Stomach (tissue), 8 donors: ENCODE measurements at regions not wholly inside any gene's neighbourhood (a gene's known extent, or its start where the extent isn't known, plus 50 kb on each side); places are given as distances from the start of the nearest gene placed in this dataset.

ENCODE experiments used
- DNase-seq, 2 donors: peaks; one replicate each; pipeline versions ENCODE4 v3.0.0 to v3.0.0-alpha.2; 2013 to 2019
- H3K27ac ChIP-seq, 5 donors: fragments of 200-600 bp in 4 of 5; sonication (generic) in 4 of 5; one replicate each; pipeline ENCODE4 v1.5.1; 2013 to 2019; ENCODE audit warnings: mild to moderate bottlenecking in 1 of 5, moderate library complexity in 1 of 5
- H3K27me3 ChIP-seq, 3 donors: fragments of 200-600 bp; sonication (generic); one replicate each; pipeline ENCODE4 v1.5.1; 2017 to 2019; ENCODE audit warnings: mixed run types in 1 of 3
- H3K36me3 ChIP-seq, 4 donors: fragments of 200-600 bp; sonication (generic); 1 replicate in 3 of 4; 2 replicates in 1 of 4; pipeline ENCODE4 v1.5.1; 2016 to 2019
- H3K4me1 ChIP-seq, 4 donors: fragments of 200-600 bp; sonication (generic); one replicate each; pipeline ENCODE4 v1.5.1; 2016 to 2019
- H3K4me3 ChIP-seq, 4 donors: fragments of 200-600 bp; sonication (generic) in 3 of 4; one replicate each; pipeline ENCODE4 v1.5.1; 2016 to 2019; ENCODE audit warnings: mild to moderate bottlenecking in 1 of 4
- H3K9me3 ChIP-seq, 4 donors: fragments of 200-600 bp; sonication (generic); one replicate each; pipeline ENCODE4 v1.5.1; 2016 to 2019
- EP300 ChIP-seq: sonication (generic); formaldehyde crosslinking; IDR thresholded peaks from one replicate; pipeline ENCODE4 v1.6.1; 2017; ENCODE audit warnings: antibody characterized with exemption
- POLR2A ChIP-seq, 4 donors: fragments of 450-650 bp; IDR thresholded peaks; one replicate each; pipeline ENCODE4 v1.6.1; 2016; ENCODE audit warnings: antibody characterized with exemption in 4 of 4, control low read depth in 2 of 4, mild to moderate bottlenecking in 1 of 4, moderate library complexity in 1 of 4
- POLR2AphosphoS5 ChIP-seq, 3 donors: sonication (generic); formaldehyde crosslinking; IDR thresholded peaks; one replicate each; pipeline ENCODE4 v1.6.1; 2016; ENCODE audit warnings: antibody characterized with exemption in 3 of 3
- WGBS, 5 donors: extraction: QIAGEN DNeasy Blood & Tissue Kit in 3 of 5; methylation state at CpG; one replicate each; pipeline versions ENCODE4 v1.1.5 to v1.1.7; 2013 to 2018; 5-methylcytosine and 5-hydroxymethylcytosine counted together
- intact Hi-C: fragments of 100-400 bp; cut with DNase I; formaldehyde crosslinking; loops from one replicate; pipeline ENCODE4 v1.15.1; 2023; ENCODE audit warnings: low total_unique reads
- TF ChIP-seq, protein P1 (sequence below), 7 experiments: fragments of 450-650 bp in 4 of 7; fragments of 200-600 bp in 3 of 7; sonication (generic) in 3 of 7; IDR thresholded peaks; one replicate each; pipeline ENCODE4 v1.5.1; 2016 to 2019; ENCODE audit warnings: antibody characterized with exemption in 7 of 7, control low read depth in 2 of 7, mild to moderate bottlenecking in 1 of 7
- donor health status: healthy with polysubstance abuse.
- donor health status: Bipolar disorder and iron deficiency.
- donor health status: healthy.

DNA sequence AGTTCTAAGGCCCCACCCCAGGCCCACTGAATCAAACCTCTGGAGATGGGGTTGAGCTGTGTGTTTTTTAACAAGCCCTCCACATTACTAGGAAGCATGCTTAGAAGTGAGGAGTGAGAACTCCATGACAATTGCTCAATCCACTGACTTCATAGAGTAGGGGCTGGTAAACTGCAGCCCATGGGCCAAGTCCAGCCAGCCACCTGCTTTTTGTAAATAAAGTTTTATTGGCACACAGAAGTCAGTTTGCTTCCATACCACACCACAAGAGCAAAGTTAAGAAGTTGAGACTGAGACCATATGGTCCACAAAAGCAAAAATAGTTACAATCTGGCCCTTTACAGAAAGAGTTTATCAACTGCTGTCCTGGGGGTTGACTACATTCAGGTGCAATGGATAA is 309.2 kb downstream of the SETD4 start:
- Histone ChIP-seq H3K9me3 (peaks cover 0 to 6% (median 0%) of the 10 kb centered on the region in 4 donors), H3K27ac (no peak overlapping the region), H3K4me3 (no peak overlapping the region), H3K4me1 (no peaks in the 10 kb centered on the region), H3K27me3 (peaks cover 0 to 32% (median 0%) of the 10 kb centered on the region in 3 donors), H3K36me3 (no peaks in the 10 kb centered on the region)
- no peak for DNase-seq
- intact Hi-C loops: no loop called here
- TF ChIP-seq POLR2AphosphoS5 (IDR thresholded peaks at IDR 0.05): no peak
- TF ChIP-seq, protein P1, sequence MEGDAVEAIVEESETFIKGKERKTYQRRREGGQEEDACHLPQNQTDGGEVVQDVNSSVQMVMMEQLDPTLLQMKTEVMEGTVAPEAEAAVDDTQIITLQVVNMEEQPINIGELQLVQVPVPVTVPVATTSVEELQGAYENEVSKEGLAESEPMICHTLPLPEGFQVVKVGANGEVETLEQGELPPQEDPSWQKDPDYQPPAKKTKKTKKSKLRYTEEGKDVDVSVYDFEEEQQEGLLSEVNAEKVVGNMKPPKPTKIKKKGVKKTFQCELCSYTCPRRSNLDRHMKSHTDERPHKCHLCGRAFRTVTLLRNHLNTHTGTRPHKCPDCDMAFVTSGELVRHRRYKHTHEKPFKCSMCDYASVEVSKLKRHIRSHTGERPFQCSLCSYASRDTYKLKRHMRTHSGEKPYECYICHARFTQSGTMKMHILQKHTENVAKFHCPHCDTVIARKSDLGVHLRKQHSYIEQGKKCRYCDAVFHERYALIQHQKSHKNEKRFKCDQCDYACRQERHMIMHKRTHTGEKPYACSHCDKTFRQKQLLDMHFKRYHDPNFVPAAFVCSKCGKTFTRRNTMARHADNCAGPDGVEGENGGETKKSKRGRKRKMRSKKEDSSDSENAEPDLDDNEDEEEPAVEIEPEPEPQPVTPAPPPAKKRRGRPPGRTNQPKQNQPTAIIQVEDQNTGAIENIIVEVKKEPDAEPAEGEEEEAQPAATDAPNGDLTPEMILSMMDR (IDR thresholded peaks at IDR 0.05): no peak
- TF ChIP-seq EP300: no peak
- TF ChIP-seq POLR2A (IDR thresholded peaks at IDR 0.05): no peak

DNA sequence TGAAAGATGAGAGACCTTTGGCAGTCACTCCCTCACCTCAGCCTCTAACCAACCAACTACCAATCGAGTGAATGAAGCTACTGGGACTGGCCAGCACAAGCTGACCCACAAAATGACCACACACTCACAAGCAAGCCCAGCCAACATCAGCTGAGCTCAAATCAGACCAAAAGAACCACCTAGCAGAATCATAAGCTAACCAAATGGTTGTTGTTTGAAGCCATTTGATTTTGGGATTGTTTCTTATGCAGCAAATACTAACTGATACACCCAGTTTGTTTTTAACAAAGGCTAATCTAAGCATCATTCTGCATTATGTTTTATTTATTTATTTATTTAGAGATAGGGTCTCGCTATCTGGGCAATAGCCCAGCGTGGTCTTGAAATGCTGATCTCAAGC is 310.4 kb downstream of the SETD4 start:
- Histone ChIP-seq H3K27ac (no peak overlapping the region), H3K4me3 (no peak overlapping the region), H3K9me3 (peaks cover 0 to 6% (median 0%) of the 10 kb centered on the region in 4 donors), H3K36me3 (no peaks in the 10 kb centered on the region), H3K27me3 (peaks cover 0 to 33% (median 0%) of the 10 kb centered on the region in 3 donors), H3K4me1 (no peaks in the 10 kb centered on the region)
- TF ChIP-seq POLR2AphosphoS5 (IDR thresholded peaks at IDR 0.05) (no peak), EP300 (no peak), POLR2A (IDR thresholded peaks at IDR 0.05) (no peak)
- TF ChIP-seq, protein P1 (IDR thresholded peaks at IDR 0.05): no peak
- DNase-seq: no peak
- intact Hi-C loops: no loop called here
- 83 to 92% (median 87%) methylated on average over 3 of the region's 3 CpGs for WGBS, 5 donors

- DNase-seq: peak in 1 of 2 donors; percentile 8
- no peak overlapping the region for H3K4me3 ChIP-seq
- no peaks in the 10 kb centered on the region for H3K36me3 ChIP-seq
- H3K27ac ChIP-seq: no peak overlapping the region
- 77 to 83% (median 80%) methylated on average over 3 of the region's 3 CpGs for WGBS, 5 donors
- intact Hi-C loops: no loop called here
- peaks cover 0 to 6% (median 0%) of the 10 kb centered on the region in 4 donors for H3K9me3 ChIP-seq
- TF ChIP-seq, protein P1 (IDR thresholded peaks at IDR 0.05): no peak
- TF ChIP-seq EP300 (no peak), POLR2AphosphoS5 (IDR thresholded peaks at IDR 0.05) (no peak), POLR2A (IDR thresholded peaks at IDR 0.05) (no peak)
- H3K27me3 ChIP-seq: peaks cover 0 to 31% (median 0%) of the 10 kb centered on the region in 3 donors
- H3K4me1 ChIP-seq: no peaks in the 10 kb centered on the region
Observed at GRCh38 chr21:35748678-35749314, 311.5 kb downstream of the SETD4 start.

GRCh38 chr21:35743571-35743970 is 316.8 kb downstream of the SETD4 start:
- intact Hi-C loops: no loop called here
- no peak overlapping the region for H3K4me3 ChIP-seq
- no peak for DNase-seq
- 76 to 79% (median 77%) methylated on average over 4 of the region's 4 CpGs for WGBS, 5 donors
- H3K27me3 ChIP-seq: peaks cover 0 to 17% (median 0%) of the 10 kb centered on the region in 3 donors
- H3K9me3 ChIP-seq: peaks cover 0 to 12% (median 6%) of the 10 kb centered on the region in 4 donors
- H3K36me3 ChIP-seq: no peaks in the 10 kb centered on the region
- H3K4me1 ChIP-seq: peaks cover 0 to 3% (median under 1%) of the 10 kb centered on the region in 4 donors
- H3K27ac ChIP-seq: no peak overlapping the region
- TF ChIP-seq, protein P1 (IDR thresholded peaks at IDR 0.05): no peak
- TF ChIP-seq POLR2AphosphoS5 (IDR thresholded peaks at IDR 0.05): no peak
- TF ChIP-seq POLR2A (IDR thresholded peaks at IDR 0.05): no peak
- TF ChIP-seq EP300: no peak
